ENCODE measurements at regions not wholly inside any gene's neighbourhood (a gene's known extent, or its start where the extent isn't known, plus 50 kb on each side); places are given as distances from the start of the nearest gene placed in this dataset.

DNA sequence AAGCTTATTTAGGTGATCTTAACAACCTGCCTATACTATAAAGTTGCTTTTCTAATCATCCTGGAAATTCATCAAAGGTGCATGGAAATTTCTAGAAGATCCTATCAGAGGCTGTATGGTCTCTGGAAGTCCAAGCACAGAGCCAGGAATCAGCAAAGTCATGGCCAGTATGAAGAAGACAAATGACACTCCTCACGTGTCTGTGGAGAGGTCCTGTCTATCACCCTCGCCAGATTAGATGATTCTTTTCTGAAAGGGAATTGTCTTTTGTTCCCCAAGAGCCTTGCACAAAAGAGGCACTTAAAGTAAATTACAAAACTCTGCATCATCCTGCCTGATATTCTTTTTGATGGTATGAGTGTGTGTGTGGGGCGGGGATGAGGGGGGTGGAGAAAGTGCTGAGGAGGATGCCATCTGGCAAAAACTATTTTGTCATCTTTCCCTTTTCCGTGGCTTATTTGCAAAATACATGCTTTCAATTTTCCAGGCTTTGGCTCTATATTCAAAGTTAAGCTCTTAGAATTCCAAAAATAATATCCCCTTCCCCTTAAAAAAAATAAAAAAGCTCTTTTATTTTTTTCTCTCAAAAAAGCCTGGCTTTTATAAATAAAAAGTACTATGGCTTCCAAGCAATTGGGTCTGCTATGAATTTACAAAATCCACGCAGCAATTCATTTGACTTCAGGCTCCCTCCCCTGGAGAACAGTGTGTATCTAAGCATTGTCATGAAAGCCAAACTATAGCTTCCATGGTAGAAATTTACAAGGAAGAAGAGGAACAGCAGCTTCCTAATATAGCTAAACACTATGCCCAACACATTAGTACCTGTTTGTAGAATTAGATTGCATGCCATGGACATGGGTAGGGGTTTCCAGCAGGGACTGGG, 185.2 kb upstream of the ARG1 start:
- TF ChIP-seq POLR2A (IDR thresholded peaks at IDR 0.05): no peak
- TF ChIP-seq, protein P1, sequence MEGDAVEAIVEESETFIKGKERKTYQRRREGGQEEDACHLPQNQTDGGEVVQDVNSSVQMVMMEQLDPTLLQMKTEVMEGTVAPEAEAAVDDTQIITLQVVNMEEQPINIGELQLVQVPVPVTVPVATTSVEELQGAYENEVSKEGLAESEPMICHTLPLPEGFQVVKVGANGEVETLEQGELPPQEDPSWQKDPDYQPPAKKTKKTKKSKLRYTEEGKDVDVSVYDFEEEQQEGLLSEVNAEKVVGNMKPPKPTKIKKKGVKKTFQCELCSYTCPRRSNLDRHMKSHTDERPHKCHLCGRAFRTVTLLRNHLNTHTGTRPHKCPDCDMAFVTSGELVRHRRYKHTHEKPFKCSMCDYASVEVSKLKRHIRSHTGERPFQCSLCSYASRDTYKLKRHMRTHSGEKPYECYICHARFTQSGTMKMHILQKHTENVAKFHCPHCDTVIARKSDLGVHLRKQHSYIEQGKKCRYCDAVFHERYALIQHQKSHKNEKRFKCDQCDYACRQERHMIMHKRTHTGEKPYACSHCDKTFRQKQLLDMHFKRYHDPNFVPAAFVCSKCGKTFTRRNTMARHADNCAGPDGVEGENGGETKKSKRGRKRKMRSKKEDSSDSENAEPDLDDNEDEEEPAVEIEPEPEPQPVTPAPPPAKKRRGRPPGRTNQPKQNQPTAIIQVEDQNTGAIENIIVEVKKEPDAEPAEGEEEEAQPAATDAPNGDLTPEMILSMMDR (IDR thresholded peaks at IDR 0.05): no peak

Measured in uterus (tissue), 2 donors.